Coronary artery (tissue), 2 donors: ENCODE measurements at regions not wholly inside any gene's neighbourhood (a gene's known extent, or its start where the extent isn't known, plus 50 kb on each side); places are given as distances from the start of the nearest gene placed in this dataset.

Experiments used
- DNase-seq: peaks from one replicate; pipeline ENCODE4 v3.0.0-alpha.2; 2017; ENCODE audit warnings: low spot score
- H3K27ac ChIP-seq, 2 donors: fragments of 200-600 bp; sonication (generic); one replicate each; pipeline ENCODE4 v1.5.1; 2016 to 2019
- H3K4me3 ChIP-seq: fragments of 200-600 bp; sonication (generic); 2 replicates; pipeline ENCODE4 v1.5.1; 2016; ENCODE audit warnings: mild to moderate bottlenecking, moderate library complexity
- TF ChIP-seq, protein P1 (sequence below): fragments of 200-600 bp; sonication (generic); IDR thresholded peaks from one replicate; pipeline ENCODE4 v1.5.1; 2019; ENCODE audit warnings: antibody characterized with exemption

DNA sequence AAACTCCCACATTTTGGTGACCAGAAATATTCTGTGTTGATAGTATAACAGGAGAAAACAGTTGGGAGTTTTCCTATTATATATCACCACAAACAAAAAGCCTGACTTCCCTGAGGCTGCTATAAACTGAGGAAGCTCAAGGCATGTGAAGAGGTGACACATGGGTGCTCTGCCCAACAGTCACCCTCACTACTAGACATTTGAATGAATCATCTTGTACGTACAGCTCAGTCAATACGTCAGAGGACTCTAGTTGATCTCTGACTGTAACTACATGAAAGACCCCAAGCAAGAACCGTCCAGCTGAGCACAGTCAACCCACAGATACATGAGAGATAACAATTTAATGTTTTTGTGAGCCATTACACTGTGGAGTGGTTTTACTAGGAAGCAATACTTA, 338.3 kb upstream of the ATP11B start:
- Histone ChIP-seq H3K27ac (no peak overlapping the region), H3K4me3 (no peak overlapping the region)
- TF ChIP-seq, protein P1, sequence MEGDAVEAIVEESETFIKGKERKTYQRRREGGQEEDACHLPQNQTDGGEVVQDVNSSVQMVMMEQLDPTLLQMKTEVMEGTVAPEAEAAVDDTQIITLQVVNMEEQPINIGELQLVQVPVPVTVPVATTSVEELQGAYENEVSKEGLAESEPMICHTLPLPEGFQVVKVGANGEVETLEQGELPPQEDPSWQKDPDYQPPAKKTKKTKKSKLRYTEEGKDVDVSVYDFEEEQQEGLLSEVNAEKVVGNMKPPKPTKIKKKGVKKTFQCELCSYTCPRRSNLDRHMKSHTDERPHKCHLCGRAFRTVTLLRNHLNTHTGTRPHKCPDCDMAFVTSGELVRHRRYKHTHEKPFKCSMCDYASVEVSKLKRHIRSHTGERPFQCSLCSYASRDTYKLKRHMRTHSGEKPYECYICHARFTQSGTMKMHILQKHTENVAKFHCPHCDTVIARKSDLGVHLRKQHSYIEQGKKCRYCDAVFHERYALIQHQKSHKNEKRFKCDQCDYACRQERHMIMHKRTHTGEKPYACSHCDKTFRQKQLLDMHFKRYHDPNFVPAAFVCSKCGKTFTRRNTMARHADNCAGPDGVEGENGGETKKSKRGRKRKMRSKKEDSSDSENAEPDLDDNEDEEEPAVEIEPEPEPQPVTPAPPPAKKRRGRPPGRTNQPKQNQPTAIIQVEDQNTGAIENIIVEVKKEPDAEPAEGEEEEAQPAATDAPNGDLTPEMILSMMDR: no peak
- no peak for DNase-seq

- TF ChIP-seq, protein P1: no peak
These were observed 333.0 kb upstream of the ATP11B start for GRCh38 chr3:182460303-182460702.

DNA sequence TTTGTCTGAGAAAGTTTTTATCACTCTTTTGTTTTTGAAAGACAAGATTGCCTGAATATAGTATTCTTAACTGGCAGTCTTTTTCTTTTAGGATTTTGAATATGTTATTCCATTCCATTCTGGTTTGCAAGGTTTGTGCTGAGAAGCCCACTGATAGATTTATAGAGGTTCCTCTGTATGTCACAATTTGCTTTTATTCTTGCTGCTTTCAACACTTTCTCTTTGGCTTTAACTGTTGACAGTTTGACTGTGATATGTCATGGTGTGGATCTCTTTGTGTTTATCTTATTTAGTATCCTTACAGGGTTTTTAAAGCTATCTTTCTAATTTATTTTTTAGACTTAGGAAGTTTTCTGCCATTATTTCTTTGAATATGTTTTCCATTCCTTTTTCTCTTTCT, 331.2 kb upstream of the ATP11B start:
- Histone ChIP-seq H3K27ac (no peak overlapping the region), H3K4me3 (no peak overlapping the region)
- TF ChIP-seq, protein P1: no peak
- DNase-seq: no peak

More at GRCh38 chr3:182460303-182460702, 333.0 kb upstream of the ATP11B start:
- Histone ChIP-seq H3K4me3 (no peak overlapping the region), H3K27ac (no peak overlapping the region)
- no peak for DNase-seq

- Histone ChIP-seq H3K4me3 (no peak overlapping the region), H3K27ac (no peak overlapping the region)
- TF ChIP-seq, protein P1: no peak
- no peak for DNase-seq
These were observed 328.7 kb upstream of the ATP11B start for GRCh38 chr3:182464513-182465145.

GRCh38 chr3:182465301-182466185, 327.8 kb upstream of the ATP11B start:
- TF ChIP-seq, protein P1: no peak

GRCh38 chr3:182469086-182469485, 324.2 kb upstream of the ATP11B start:
- Histone ChIP-seq H3K27ac (no peak overlapping the region), H3K4me3 (no peak overlapping the region)
- TF ChIP-seq, protein P1: no peak
- no peak for DNase-seq

More at GRCh38 chr3:182465301-182466185, 327.8 kb upstream of the ATP11B start:
- Histone ChIP-seq H3K4me3 (no peak overlapping the region), H3K27ac (no peak overlapping the region)
- no peak for DNase-seq
